GM12878 (cell line): ENCODE measurements at regions not wholly inside any gene's neighbourhood (a gene's known extent, or its start where the extent isn't known, plus 50 kb on each side); places are given as distances from the start of the nearest gene placed in this dataset.

Source experiments
- ATAC-seq: fragments of 200-7000 bp; cut with Tn5 transposase; 3 replicates; pipeline ENCODE4 v1.9.1; 2020; ENCODE audit warnings: mild to moderate bottlenecking, moderate library complexity
- BruUV-seq: library from RNA; stranded (reverse); fragments of 400-500 nt; replicated peaks from 2 replicates; lab custom pipeline; 2021; lab: Mats Ljungman, UMichigan
- CTCF ChIA-PET: fragments of 300-600 bp; sonication (Branson Sonifier 250); formaldehyde crosslinking; extraction: SDS; loops from one replicate; lab custom pipeline; 2021; ENCODE audit warnings: inconsistent platforms; lab: Yijun Ruan, JAX
- POLR2A ChIA-PET: fragments of 350-600 bp; formaldehyde crosslinking; extraction: SDS; loops from one replicate; lab custom pipeline; 2021; ENCODE audit warnings: inconsistent platforms; lab: Charles Lee
- RAD21 ChIA-PET: fragments of 300-600 bp; sonication (Branson Sonifier 250); formaldehyde crosslinking; loops from one replicate; lab custom pipeline; 2023; ENCODE audit warnings: antibody characterized with exemption; ENCODE audit not compliant: unreplicated experiment; lab: Charles Lee
- SMC1A ChIA-PET: fragments of 300-600 bp; sonication (Branson Sonifier 250); formaldehyde crosslinking; loops from one replicate; lab custom pipeline; 2023; ENCODE audit not compliant: unreplicated experiment, uncharacterized antibody; lab: Charles Lee
- DNase-seq: peaks from one replicate; pipeline ENCODE4 v3.0.0-alpha.2; 2011; ENCODE audit warnings: low read depth, low spot score
- FAIRE-seq: peaks from 3 replicates; lab custom pipeline; 2011; peaks lifted over from hg19 to GRCh38; lab: Jason Lieb, UNC
- H2AFZ ChIP-seq: 2 replicates; pipeline ENCODE4 v1.6.0; 2011; ENCODE audit warnings: low read depth, low read length, control low read depth; ENCODE audit not compliant: control insufficient read depth
- H3K27ac ChIP-seq: 2 replicates; pipeline ENCODE4 v1.5.1; 2011; ENCODE audit warnings: control low read depth; ENCODE audit not compliant: control insufficient read depth, insufficient read depth
- H3K27me3 ChIP-seq, 2 experiments: replicated peaks in 1 of 2; 2 replicates each; pipeline versions ENCODE4 v1.6.0 to v1.6.1; 2011; ENCODE audit warnings: low read length in 1 of 2; ENCODE audit not compliant: control insufficient read depth in 2 of 2, insufficient read depth in 2 of 2
- H3K36me3 ChIP-seq, 2 experiments: 2 replicates each; pipeline ENCODE4 v1.5.1; 2011; ENCODE audit warnings: low read length in 1 of 2; ENCODE audit not compliant: control insufficient read depth in 2 of 2, insufficient read depth in 2 of 2
- H3K4me1 ChIP-seq: 2 replicates; pipeline ENCODE4 v1.6.1; 2011; ENCODE audit warnings: mild to moderate bottlenecking, low read length, moderate library complexity, mixed read lengths; ENCODE audit not compliant: control insufficient read depth, insufficient read depth
- H3K4me2 ChIP-seq: 2 replicates; pipeline ENCODE4 v1.6.0; 2011; ENCODE audit warnings: control low read depth; ENCODE audit not compliant: control insufficient read depth, insufficient read depth
- H3K4me3 ChIP-seq: fragments of 200-600 bp; sonication (generic); 2 replicates; pipeline ENCODE4 v1.5.1; 2016
- H3K79me2 ChIP-seq: 2 replicates; pipeline ENCODE4 v1.6.0; 2011; ENCODE audit warnings: low read length; ENCODE audit not compliant: control insufficient read depth, insufficient read depth
- H3K9ac ChIP-seq: 2 replicates; pipeline ENCODE4 v1.8.0; 2011; ENCODE audit warnings: low read length, control low read depth, mixed read lengths; ENCODE audit not compliant: control insufficient read depth, insufficient read depth
- H3K9me3 ChIP-seq: replicated peaks from 3 replicates; pipeline ENCODE4 v1.5.1; 2011; ENCODE audit warnings: mild to moderate bottlenecking, low read length; ENCODE audit not compliant: control insufficient read depth, insufficient read depth
- H4K20me1 ChIP-seq: 2 replicates; pipeline ENCODE4 v1.6.0; 2011; ENCODE audit not compliant: control insufficient read depth, insufficient read depth
- ASH2L ChIP-seq: fragments of 300-600, 200-600 bp; sonication (generic); IDR thresholded peaks from 2 replicates; pipeline ENCODE4 v1.6.1; 2017; ENCODE audit warnings: low read depth, mild to moderate bottlenecking, borderline replicate concordance
- BHLHE40 ChIP-seq, 2 experiments: fragments of 450-650 bp in 1 of 2; IDR thresholded peaks; 2 replicates each; pipeline ENCODE4 v1.6.1; 2011 to 2017; ENCODE audit warnings: low read depth in 2 of 2, borderline replicate concordance in 1 of 2, improper control_type of control experiment in 1 of 2, low read length in 1 of 2, mild to moderate bottlenecking in 1 of 2
- CBFB ChIP-seq: IDR thresholded peaks from 2 replicates; pipeline ENCODE4 v1.6.1; 2016; ENCODE audit warnings: antibody characterized with exemption, low read depth
- CBX5 ChIP-seq: sonication (generic); IDR thresholded peaks from 2 replicates; pipeline ENCODE4 v1.6.1; 2016; ENCODE audit warnings: low read depth, moderate library complexity, mild to moderate bottlenecking, inconsistent platforms
- CREB1 ChIP-seq: IDR thresholded peaks from 2 replicates; pipeline ENCODE4 v1.6.1; 2012; ENCODE audit warnings: low read depth, mild to moderate bottlenecking, inconsistent platforms
- ETV6 ChIP-seq, 2 experiments: fragments of 450-650 bp in 1 of 2; IDR thresholded peaks in 1 of 2; conservative IDR thresholded peaks in 1 of 2; 2 replicates each; pipeline ENCODE4 v1.6.1; 2014; ENCODE audit warnings: antibody characterized with exemption in 1 of 2, borderline replicate concordance in 1 of 2, low read depth in 1 of 2, mild to moderate bottlenecking in 1 of 2, moderate library complexity in 1 of 2
- EZH2 ChIP-seq: IDR thresholded peaks from 2 replicates; pipeline ENCODE4 v1.6.1; 2012; ENCODE audit warnings: low read depth, mild to moderate bottlenecking, control low read depth, inconsistent platforms, low read length, borderline replicate concordance; ENCODE audit not compliant: control insufficient read depth
- FOXK2 ChIP-seq: fragments of 450-650 bp; IDR thresholded peaks from 2 replicates; pipeline ENCODE4 v1.6.1; 2017; ENCODE audit warnings: mild to moderate bottlenecking, moderate library complexity
- IKZF2 ChIP-seq, 2 experiments: fragments of 450-650 bp; IDR thresholded peaks; 2 replicates each; pipeline ENCODE4 v1.6.1; 2017; ENCODE audit warnings: mild to moderate bottlenecking in 2 of 2, moderate library complexity in 2 of 2
- MXI1 ChIP-seq: fragments of 150-350 bp; IDR thresholded peaks from 2 replicates; pipeline ENCODE4 v1.6.1; 2011; ENCODE audit warnings: low read depth, mild to moderate bottlenecking, inconsistent platforms, low read length, improper control_type of control experiment
- MYB ChIP-seq: fragments of 150-350 bp; IDR thresholded peaks from 2 replicates; pipeline ENCODE4 v1.6.1; 2014; ENCODE audit warnings: mild to moderate bottlenecking, low read depth, low read length, borderline replicate concordance
- MYC ChIP-seq: IDR thresholded peaks from 2 replicates; pipeline ENCODE4 v1.6.1; 2011; ENCODE audit warnings: mild to moderate bottlenecking, low read length, moderate library complexity, inconsistent platforms; ENCODE audit not compliant: insufficient read depth, insufficient replicate concordance, insufficient read length, severe bottlenecking
- NRF1 ChIP-seq: conservative IDR thresholded peaks from 2 replicates; pipeline ENCODE4 v1.6.1; 2011; ENCODE audit warnings: mild to moderate bottlenecking, low read depth, low read length, improper control_type of control experiment
- POLR2AphosphoS2 ChIP-seq: IDR thresholded peaks from 2 replicates; pipeline ENCODE4 v1.6.1; 2011; ENCODE audit warnings: low read depth, mild to moderate bottlenecking, low read length, improper control_type of control experiment, moderate library complexity
- RFX5 ChIP-seq: IDR thresholded peaks from 2 replicates; pipeline ENCODE4 v1.6.1; 2011; ENCODE audit warnings: low read depth, low read length, improper control_type of control experiment
- ZNF217 ChIP-seq: fragments of 450-650 bp; IDR thresholded peaks from 2 replicates; pipeline ENCODE4 v1.6.1; 2017; ENCODE audit warnings: antibody characterized with exemption, mild to moderate bottlenecking
- ZNF384 ChIP-seq: IDR thresholded peaks from 2 replicates; pipeline ENCODE4 v1.6.1; 2012; ENCODE audit warnings: low read depth, mild to moderate bottlenecking, low read length, improper control_type of control experiment, borderline replicate concordance
- ZSCAN29 ChIP-seq: fragments of 450-650 bp; IDR thresholded peaks from 2 replicates; pipeline ENCODE4 v1.6.1; 2017; ENCODE audit warnings: mild to moderate bottlenecking, moderate library complexity
- WGBS: methylation state at CpG from one replicate; pipeline ENCODE4 v1.1.6; 2016; ENCODE audit warnings: low lambda C conversion rate; ENCODE audit not compliant: insufficient replicate concordance, insufficient coverage; ENCODE audit errors: missing lambda C conversion rate; 5-methylcytosine and 5-hydroxymethylcytosine counted together
- in situ Hi-C: fragments of 300-500 bp; cut with MboI; formaldehyde crosslinking; loops from 9 replicates; pipeline ENCODE4 v1.14.3; 2018; ENCODE audit warnings: mixed read lengths
- intact Hi-C: fragments of 100-400 bp; cut with micrococcal nuclease; formaldehyde crosslinking; loops from one replicate; pipeline ENCODE4 v1.14.2; 2022; ENCODE audit not compliant: unreplicated experiment
- TF ChIP-seq, protein P1 (sequence below): IDR thresholded peaks from 2 replicates; pipeline ENCODE4 v1.6.1; 2012; ENCODE audit warnings: low read depth, low read length, improper control_type of control experiment

GRCh38 chr20:12875510-12875909, 133.3 kb upstream of the SPTLC3 start:
- ChIA-PET POLR2A (no interaction called here), RAD21 (no interaction called here), SMC1A (no interaction called here)
- no peak overlapping the region for H3K27ac ChIP-seq
- DNase-seq = no peak
- H2AFZ ChIP-seq = no peak overlapping the region
- no peak for ATAC-seq
- no TSS peak for BruUV-seq
- intact Hi-C loops = no loop called here
- H3K9ac ChIP-seq = no peak overlapping the region
- H3K4me3 ChIP-seq = no peak overlapping the region
- no peaks in the 10 kb centered on the region for H3K79me2 ChIP-seq
- no peak for TF ChIP-seq ZSCAN29
- no peak for TF ChIP-seq IKZF2 (IDR thresholded peaks at IDR 0.05)
- no peak for TF ChIP-seq ASH2L
- TF ChIP-seq ZNF217 = no peak
- no peak for TF ChIP-seq EZH2
- TF ChIP-seq, all 136 proteins: peak for 0
- Histone ChIP-seq H3K27me3 (no peaks in the 10 kb centered on the region), H3K4me1 (no peaks in the 10 kb centered on the region), H3K36me3 (no peaks in the 10 kb centered on the region), H3K4me2 (no peak overlapping the region), H4K20me1 (no peaks in the 10 kb centered on the region), H3K9me3 (no peaks in the 10 kb centered on the region)
- in situ Hi-C loops = no loop called here
- FAIRE-seq = no peak
- 42% methylated on average over 6 of the region's 6 CpGs for WGBS
- CTCF ChIA-PET = no interaction called here

GRCh38 chr20:12882832-12883506, 125.8 kb upstream of the SPTLC3 start:
- CTCF ChIA-PET = interaction anchor here (1.3 kb wide), 1 partner anchor 9 kb away, joined by 3 read pairs; no protein-coding TSS in a partner anchor
- SMC1A ChIA-PET = no interaction called here
- Histone ChIP-seq H3K4me3 (no peak overlapping the region), H3K9me3 (no peaks in the 10 kb centered on the region), H3K4me2 (no peak overlapping the region), H3K4me1 (no peaks in the 10 kb centered on the region), H3K79me2 (no peaks in the 10 kb centered on the region), H3K9ac (no peak overlapping the region), H2AFZ (no peak overlapping the region), H3K36me3 (no peaks in the 10 kb centered on the region), H3K27ac (no peak overlapping the region), H3K27me3 (no peaks in the 10 kb centered on the region), H4K20me1 (no peaks in the 10 kb centered on the region)
- POLR2A ChIA-PET = no interaction called here
- no TSS peak for BruUV-seq
- RAD21 ChIA-PET = no interaction called here
- intact Hi-C loops = no loop called here
- no peak for DNase-seq
- 55% methylated on average over 1 of the region's 1 CpG for WGBS
- no peak for ATAC-seq
- in situ Hi-C loops = no loop called here
- FAIRE-seq = no peak
- TF ChIP-seq MYC = no peak
- TF ChIP-seq FOXK2 = no peak
- TF ChIP-seq ETV6 (conservative IDR thresholded peaks at IDR 0.05 in 1 of 2, IDR thresholded peaks at IDR 0.05 in 1 of 2; ENCODE audit: borderline replicate concordance in 1 of 2, low read depth in 1 of 2) = no peak
- no peak for TF ChIP-seq MXI1
- TF ChIP-seq POLR2AphosphoS2 = no peak
- TF ChIP-seq, protein P1, sequence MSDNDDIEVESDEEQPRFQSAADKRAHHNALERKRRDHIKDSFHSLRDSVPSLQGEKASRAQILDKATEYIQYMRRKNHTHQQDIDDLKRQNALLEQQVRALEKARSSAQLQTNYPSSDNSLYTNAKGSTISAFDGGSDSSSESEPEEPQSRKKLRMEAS = no peak
- no peak for TF ChIP-seq CBFB
- TF ChIP-seq MYB = no peak
- TF ChIP-seq CBX5 = no peak
- TF ChIP-seq RFX5 = no peak
- TF ChIP-seq CREB1 = no peak
- TF ChIP-seq BHLHE40 (IDR thresholded peaks at IDR 0.05; ENCODE audit: borderline replicate concordance in 1 of 2, low read depth in 2 of 2, low read length in 1 of 2) = no peak
- TF ChIP-seq NRF1 = no peak
- no peak for TF ChIP-seq ZNF384
